Lower leg skin (tissue), 3 donors: ENCODE measurements at regions not wholly inside any gene's neighbourhood (a gene's known extent, or its start where the extent isn't known, plus 50 kb on each side); places are given as distances from the start of the nearest gene placed in this dataset.

Experiments used
- POLR2A ChIP-seq, 2 donors: fragments of 450-650 bp; IDR thresholded peaks; one replicate each; pipeline ENCODE4 v1.6.1; 2016 to 2017; ENCODE audit warnings: antibody characterized with exemption in 2 of 2, mild to moderate bottlenecking in 1 of 2, moderate library complexity in 1 of 2
- TF ChIP-seq, protein P1 (sequence below), 3 donors: fragments of 450-650 bp; IDR thresholded peaks; one replicate each; pipeline ENCODE4 v1.5.1; 2016; ENCODE audit warnings: antibody characterized with exemption in 3 of 3, mild to moderate bottlenecking in 3 of 3, moderate library complexity in 2 of 3

DNA sequence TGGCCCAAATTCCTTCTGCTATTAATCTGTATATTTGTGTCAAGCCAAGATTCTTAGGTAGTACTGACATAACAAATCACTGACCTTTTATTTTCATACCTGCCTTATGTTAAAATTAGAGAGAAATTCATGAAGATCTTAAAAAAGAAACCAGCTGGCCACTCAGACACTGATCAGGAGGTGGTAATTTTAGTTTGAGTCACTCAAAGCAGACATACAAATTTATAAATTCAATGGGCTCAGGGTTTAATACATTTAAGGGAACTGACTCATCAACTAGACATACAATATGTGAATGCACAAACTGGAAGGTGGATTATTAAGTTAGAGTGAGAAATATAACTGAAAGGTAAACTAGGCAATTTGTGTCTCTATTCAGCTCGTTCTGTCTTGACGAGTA lies 711.9 kb upstream of the EYS start:
- TF ChIP-seq, protein P1, sequence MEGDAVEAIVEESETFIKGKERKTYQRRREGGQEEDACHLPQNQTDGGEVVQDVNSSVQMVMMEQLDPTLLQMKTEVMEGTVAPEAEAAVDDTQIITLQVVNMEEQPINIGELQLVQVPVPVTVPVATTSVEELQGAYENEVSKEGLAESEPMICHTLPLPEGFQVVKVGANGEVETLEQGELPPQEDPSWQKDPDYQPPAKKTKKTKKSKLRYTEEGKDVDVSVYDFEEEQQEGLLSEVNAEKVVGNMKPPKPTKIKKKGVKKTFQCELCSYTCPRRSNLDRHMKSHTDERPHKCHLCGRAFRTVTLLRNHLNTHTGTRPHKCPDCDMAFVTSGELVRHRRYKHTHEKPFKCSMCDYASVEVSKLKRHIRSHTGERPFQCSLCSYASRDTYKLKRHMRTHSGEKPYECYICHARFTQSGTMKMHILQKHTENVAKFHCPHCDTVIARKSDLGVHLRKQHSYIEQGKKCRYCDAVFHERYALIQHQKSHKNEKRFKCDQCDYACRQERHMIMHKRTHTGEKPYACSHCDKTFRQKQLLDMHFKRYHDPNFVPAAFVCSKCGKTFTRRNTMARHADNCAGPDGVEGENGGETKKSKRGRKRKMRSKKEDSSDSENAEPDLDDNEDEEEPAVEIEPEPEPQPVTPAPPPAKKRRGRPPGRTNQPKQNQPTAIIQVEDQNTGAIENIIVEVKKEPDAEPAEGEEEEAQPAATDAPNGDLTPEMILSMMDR (IDR thresholded peaks at IDR 0.05) = no peak
- no peak for TF ChIP-seq POLR2A (IDR thresholded peaks at IDR 0.05)
